HEK293 (cell line): ENCODE measurements at regions not wholly inside any gene's neighbourhood (a gene's known extent, or its start where the extent isn't known, plus 50 kb on each side); places are given as distances from the start of the nearest gene placed in this dataset.

Source experiments
- CTCF ChIA-PET: fragments of 350-600 bp; formaldehyde crosslinking; extraction: SDS; loops from one replicate; lab custom pipeline; 2021; ENCODE audit warnings: antibody characterized with exemption; lab: Yijun Ruan, JAX
- POLR2A ChIA-PET: fragments of 300-600 bp; formaldehyde crosslinking; extraction: SDS; loops from one replicate; lab custom pipeline; 2020; ENCODE audit warnings: antibody characterized with exemption, inconsistent platforms; lab: Yijun Ruan, JAX
- H3K27ac ChIP-seq: fragments of 200-500 bp; sonication (Bioruptor generic); 2 replicates; pipeline ENCODE4 v1.5.1; 2014; ENCODE audit warnings: low read depth, low read length, control low read depth, inconsistent platforms; ENCODE audit errors: extremely low read depth
- H3K36me3 ChIP-seq, 2 experiments: fragments of 200-500 bp in 1 of 2; sonication (Bioruptor generic) in 1 of 2; 1 replicate in 1 of 2; 2 replicates in 1 of 2; pipeline ENCODE4 v1.5.1; 2014 to 2017; ENCODE audit warnings: inconsistent platforms in 2 of 2, low read length in 2 of 2; ENCODE audit not compliant: control insufficient read depth in 2 of 2, insufficient read depth in 1 of 2
- H3K4me1 ChIP-seq: fragments of 200-500 bp; sonication (Bioruptor generic); 2 replicates; pipeline ENCODE4 v1.5.1; 2014; ENCODE audit warnings: mild to moderate bottlenecking, low read length, inconsistent platforms; ENCODE audit not compliant: control insufficient read depth, insufficient read depth
- H3K4me3 ChIP-seq: 2 replicates; pipeline ENCODE4 v1.5.1; 2011; ENCODE audit warnings: low read depth, mild to moderate bottlenecking, control low read depth, low read length, moderate library complexity
- H3K9me3 ChIP-seq: fragments of 200-500 bp; sonication (Bioruptor generic); 2 replicates; pipeline ENCODE4 v1.5.1; 2014; ENCODE audit warnings: low read depth, low read length, inconsistent platforms; ENCODE audit not compliant: control insufficient read depth, insufficient read depth
- BCL6B ChIP-seq: fragments of 450-650 bp; formaldehyde crosslinking; IDR thresholded peaks from 2 replicates; pipeline ENCODE4 v1.5.1; 2017; ENCODE audit warnings: missing biosample characterization, missing genetic modification characterization
- ELK4 ChIP-seq: IDR thresholded peaks from 2 replicates; pipeline ENCODE4 v1.6.1; 2011; ENCODE audit warnings: mild to moderate bottlenecking, low read depth, low read length, borderline replicate concordance
- INSM2 ChIP-seq: fragments of 450-650 bp; formaldehyde crosslinking; IDR thresholded peaks from 2 replicates; pipeline ENCODE4 v1.5.1; 2016; ENCODE audit warnings: missing biosample characterization, missing genetic modification characterization
- KLF10 ChIP-seq: fragments of 450-650 bp; IDR thresholded peaks from 2 replicates; pipeline ENCODE4 v1.5.1; 2018; ENCODE audit warnings: missing biosample characterization, mild to moderate bottlenecking, missing genetic modification characterization
- PATZ1 ChIP-seq: fragments of 450-650 bp; formaldehyde crosslinking; IDR thresholded peaks from 2 replicates; pipeline ENCODE4 v1.5.1; 2016; ENCODE audit warnings: missing biosample characterization, missing genetic modification characterization
- TCF7L2 ChIP-seq: IDR thresholded peaks from 2 replicates; pipeline ENCODE4 v1.6.1; 2011; ENCODE audit warnings: low read depth, mild to moderate bottlenecking, inconsistent platforms, low read length, moderate library complexity, borderline replicate concordance
- ZBTB17 ChIP-seq: fragments of 450-650 bp; formaldehyde crosslinking; IDR thresholded peaks from 2 replicates; pipeline ENCODE4 v1.5.1; 2016; ENCODE audit warnings: missing biosample characterization, missing genetic modification characterization
- ZBTB21 ChIP-seq: fragments of 450-650 bp; formaldehyde crosslinking; IDR thresholded peaks from 2 replicates; pipeline ENCODE4 v1.5.1; 2017; ENCODE audit warnings: missing biosample characterization, missing genetic modification characterization
- ZNF112 ChIP-seq: fragments of 450-650 bp; formaldehyde crosslinking; IDR thresholded peaks from 2 replicates; pipeline ENCODE4 v1.5.0; 2017; ENCODE audit warnings: missing biosample characterization, missing genetic modification characterization
- ZNF148 ChIP-seq: fragments of 450-650 bp; formaldehyde crosslinking; IDR thresholded peaks from 2 replicates; pipeline ENCODE4 v1.5.0; 2017; ENCODE audit warnings: missing biosample characterization, missing genetic modification characterization, borderline replicate concordance
- ZNF362 ChIP-seq: fragments of 450-650 bp; formaldehyde crosslinking; IDR thresholded peaks from 2 replicates; pipeline ENCODE4 v1.5.1; 2016; ENCODE audit warnings: missing biosample characterization, missing genetic modification characterization
- ZNF366 ChIP-seq: fragments of 450-650 bp; formaldehyde crosslinking; conservative IDR thresholded peaks from 2 replicates; pipeline ENCODE4 v1.5.1; 2016; ENCODE audit warnings: missing biosample characterization, missing genetic modification characterization
- ZNF433 ChIP-seq: fragments of 450-650 bp; formaldehyde crosslinking; IDR thresholded peaks from 2 replicates; pipeline ENCODE4 v1.5.1; 2016; ENCODE audit warnings: missing biosample characterization, missing genetic modification characterization, low read depth
- ZNF560 ChIP-seq: fragments of 450-650 bp; formaldehyde crosslinking; IDR thresholded peaks from 2 replicates; pipeline ENCODE4 v1.5.1; 2017; ENCODE audit warnings: missing biosample characterization, missing genetic modification characterization, borderline replicate concordance
- ZNF585B ChIP-seq: fragments of 450-650 bp; formaldehyde crosslinking; IDR thresholded peaks from 2 replicates; pipeline ENCODE4 v1.5.1; 2016; ENCODE audit warnings: missing biosample characterization, missing genetic modification characterization
- ZSCAN18 ChIP-seq: fragments of 450-650 bp; formaldehyde crosslinking; IDR thresholded peaks from 2 replicates; pipeline ENCODE4 v1.5.1; 2016; ENCODE audit warnings: missing biosample characterization, missing genetic modification characterization
- ZSCAN23 ChIP-seq: fragments of 450-650 bp; formaldehyde crosslinking; IDR thresholded peaks from 2 replicates; pipeline ENCODE4 v1.5.1; 2016; ENCODE audit warnings: missing biosample characterization, missing genetic modification characterization

GRCh38 chr15:25072857-25073476 lies 118.2 kb downstream of the SNRPN start (continued):
- TF ChIP-seq PATZ1 (tag by site-specific recombination) (no peak), ZNF433 (no peak)

- Histone ChIP-seq H3K9me3 (no peaks in the 10 kb centered on the region), H3K27ac (no peak overlapping the region), H3K4me1 (no peaks in the 10 kb centered on the region), H3K4me3 (no peak overlapping the region), H3K36me3 (no peaks in the 10 kb centered on the region)
- ChIA-PET CTCF (no interaction called here), POLR2A (no interaction called here)
- TF ChIP-seq ELK4 (no peak), ZNF148 (tag by site-specific recombination) (no peak), ZNF112 (tag by site-specific recombination) (no peak), KLF10 (tag by site-specific recombination) (no peak), ZSCAN18 (tag by site-specific recombination) (no peak), ZNF366 (tag by site-specific recombination) (no peak), ZSCAN23 (tag by site-specific recombination) (no peak), ZNF362 (tag by site-specific recombination) (no peak), ZNF585B (tag by site-specific recombination) (no peak), INSM2 (tag by site-specific recombination) (no peak), ZBTB17 (no peak), ZNF560 (tag by site-specific recombination) (no peak), BCL6B (tag by site-specific recombination) (no peak), ZBTB21 (no peak), TCF7L2 (no peak)
Measured at GRCh38 chr15:25087137-25087536, 132.3 kb downstream of the SNRPN start.
